Esophagus muscularis mucosa (tissue), 3 donors: ENCODE measurements at regions not wholly inside any gene's neighbourhood (a gene's known extent, or its start where the extent isn't known, plus 50 kb on each side); places are given as distances from the start of the nearest gene placed in this dataset.

Source experiments
- POLR2A ChIP-seq: fragments of 450-650 bp; IDR thresholded peaks from one replicate; pipeline ENCODE4 v1.6.1; 2017; ENCODE audit warnings: antibody characterized with exemption, moderate library complexity, mild to moderate bottlenecking, low read depth
- TF ChIP-seq, protein P1 (sequence below), 3 experiments: fragments of 200-600 bp in 2 of 3; fragments of 450-650 bp in 1 of 3; sonication (generic) in 2 of 3; IDR thresholded peaks; one replicate each; pipeline ENCODE4 v1.5.1; 2017 to 2019; ENCODE audit warnings: antibody characterized with exemption in 3 of 3, mild to moderate bottlenecking in 2 of 3, moderate library complexity in 1 of 3

GRCh38 chr4:80134936-80135701 is 62.1 kb upstream of the ANTXR2 start:
- no peak for TF ChIP-seq POLR2A
- TF ChIP-seq, protein P1, sequence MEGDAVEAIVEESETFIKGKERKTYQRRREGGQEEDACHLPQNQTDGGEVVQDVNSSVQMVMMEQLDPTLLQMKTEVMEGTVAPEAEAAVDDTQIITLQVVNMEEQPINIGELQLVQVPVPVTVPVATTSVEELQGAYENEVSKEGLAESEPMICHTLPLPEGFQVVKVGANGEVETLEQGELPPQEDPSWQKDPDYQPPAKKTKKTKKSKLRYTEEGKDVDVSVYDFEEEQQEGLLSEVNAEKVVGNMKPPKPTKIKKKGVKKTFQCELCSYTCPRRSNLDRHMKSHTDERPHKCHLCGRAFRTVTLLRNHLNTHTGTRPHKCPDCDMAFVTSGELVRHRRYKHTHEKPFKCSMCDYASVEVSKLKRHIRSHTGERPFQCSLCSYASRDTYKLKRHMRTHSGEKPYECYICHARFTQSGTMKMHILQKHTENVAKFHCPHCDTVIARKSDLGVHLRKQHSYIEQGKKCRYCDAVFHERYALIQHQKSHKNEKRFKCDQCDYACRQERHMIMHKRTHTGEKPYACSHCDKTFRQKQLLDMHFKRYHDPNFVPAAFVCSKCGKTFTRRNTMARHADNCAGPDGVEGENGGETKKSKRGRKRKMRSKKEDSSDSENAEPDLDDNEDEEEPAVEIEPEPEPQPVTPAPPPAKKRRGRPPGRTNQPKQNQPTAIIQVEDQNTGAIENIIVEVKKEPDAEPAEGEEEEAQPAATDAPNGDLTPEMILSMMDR (IDR thresholded peaks at IDR 0.05) = no peak
